AG04449 (cell line): ENCODE measurements at regions not wholly inside any gene's neighbourhood (a gene's known extent, or its start where the extent isn't known, plus 50 kb on each side); places are given as distances from the start of the nearest gene placed in this dataset.

Experiments
- CTCF ChIA-PET: fragments of 350-600 bp; formaldehyde crosslinking; extraction: SDS; loops from one replicate; lab custom pipeline; 2021; ENCODE audit warnings: antibody characterized with exemption; lab: Yijun Ruan, JAX
- POLR2A ChIA-PET: fragments of 400-600, 350-600 bp; formaldehyde crosslinking; extraction: SDS; loops from one replicate; lab custom pipeline; 2020; ENCODE audit warnings: antibody characterized with exemption, inconsistent platforms; lab: Yijun Ruan, JAX
- DNase-seq: peaks from one replicate; pipeline ENCODE4 v3.0.0-alpha.2; 2010; ENCODE audit warnings: low read depth, low spot score
- H3K4me3 ChIP-seq: 2 replicates; pipeline ENCODE4 v1.5.1; 2011; ENCODE audit warnings: low read depth, mild to moderate bottlenecking, control low read depth, low read length
- TF ChIP-seq, protein P1 (sequence below): IDR thresholded peaks from one replicate; pipeline ENCODE4 v1.5.1; 2011; ENCODE audit warnings: mild to moderate bottlenecking, moderate library complexity, low read length, control low read depth, inconsistent platforms; ENCODE audit not compliant: insufficient read depth; ENCODE audit errors: missing control alignments

DNA sequence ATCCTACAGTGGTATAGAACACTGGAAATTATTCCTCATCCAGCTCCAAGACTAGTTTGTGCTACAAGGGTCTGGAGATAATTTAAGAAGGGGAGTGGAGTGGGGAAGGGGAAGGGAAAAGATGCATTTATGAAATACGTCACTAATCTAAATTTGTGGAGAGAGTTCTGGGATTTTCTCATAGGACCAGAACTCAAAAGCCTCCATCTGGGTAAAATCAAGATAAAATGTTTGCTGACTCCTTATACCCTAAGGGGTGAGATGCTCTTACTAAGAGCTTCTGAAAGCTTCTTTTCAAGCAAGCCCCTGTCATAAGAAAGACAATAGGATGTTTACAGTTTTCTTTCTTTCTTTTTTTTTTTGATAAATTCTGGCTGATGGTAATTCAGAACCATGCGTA, 88.5 kb upstream of the RBMS1 start:
- CTCF ChIA-PET: interaction anchor here (0.7 to 2.0 kb wide), 6 partner anchors 15 to 481 kb away, joined by 3 to 7 read pairs (median 4); no protein-coding TSS in a partner anchor
- DNase-seq: no peak
- H3K4me3 ChIP-seq: no peak overlapping the region
- POLR2A ChIA-PET: no interaction called here
- TF ChIP-seq, protein P1, sequence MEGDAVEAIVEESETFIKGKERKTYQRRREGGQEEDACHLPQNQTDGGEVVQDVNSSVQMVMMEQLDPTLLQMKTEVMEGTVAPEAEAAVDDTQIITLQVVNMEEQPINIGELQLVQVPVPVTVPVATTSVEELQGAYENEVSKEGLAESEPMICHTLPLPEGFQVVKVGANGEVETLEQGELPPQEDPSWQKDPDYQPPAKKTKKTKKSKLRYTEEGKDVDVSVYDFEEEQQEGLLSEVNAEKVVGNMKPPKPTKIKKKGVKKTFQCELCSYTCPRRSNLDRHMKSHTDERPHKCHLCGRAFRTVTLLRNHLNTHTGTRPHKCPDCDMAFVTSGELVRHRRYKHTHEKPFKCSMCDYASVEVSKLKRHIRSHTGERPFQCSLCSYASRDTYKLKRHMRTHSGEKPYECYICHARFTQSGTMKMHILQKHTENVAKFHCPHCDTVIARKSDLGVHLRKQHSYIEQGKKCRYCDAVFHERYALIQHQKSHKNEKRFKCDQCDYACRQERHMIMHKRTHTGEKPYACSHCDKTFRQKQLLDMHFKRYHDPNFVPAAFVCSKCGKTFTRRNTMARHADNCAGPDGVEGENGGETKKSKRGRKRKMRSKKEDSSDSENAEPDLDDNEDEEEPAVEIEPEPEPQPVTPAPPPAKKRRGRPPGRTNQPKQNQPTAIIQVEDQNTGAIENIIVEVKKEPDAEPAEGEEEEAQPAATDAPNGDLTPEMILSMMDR: no peak

DNA sequence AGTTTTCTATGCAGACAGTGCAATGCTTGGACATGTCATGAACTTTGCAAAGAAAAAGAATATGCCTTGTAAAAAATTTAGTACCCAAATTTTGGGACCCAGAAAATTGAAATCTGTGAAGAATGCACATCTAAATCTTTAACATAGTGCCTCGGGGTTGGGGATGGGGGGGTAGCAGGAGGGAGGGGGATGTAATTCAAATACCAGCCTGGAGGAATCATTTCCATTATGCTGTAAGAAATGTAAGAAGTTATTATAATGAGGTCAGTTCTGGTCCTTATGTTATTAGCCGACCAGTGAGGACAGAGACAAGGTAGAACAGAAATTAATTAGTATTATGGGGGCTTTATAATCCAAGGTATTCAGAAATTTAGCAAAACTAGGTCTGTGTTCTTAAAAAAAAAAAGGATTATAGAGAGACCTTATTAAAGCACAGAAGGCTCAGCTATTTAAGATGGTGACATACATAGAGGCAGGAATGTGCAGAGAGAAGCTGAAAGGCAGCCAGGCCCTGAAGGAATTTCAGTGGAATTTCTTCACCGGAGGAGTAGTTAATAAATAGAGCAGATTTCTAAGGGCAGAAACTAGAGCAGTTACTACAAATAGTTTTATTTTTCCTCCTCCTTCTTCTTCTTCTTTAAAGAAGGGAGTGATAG, 89.0 kb upstream of the RBMS1 start:
- DNase-seq: peak; percentile 67
- TF ChIP-seq, protein P1: no peak
- H3K4me3 ChIP-seq: no peak overlapping the region
- ChIA-PET POLR2A (interaction anchor here (0.6 kb wide), 1 partner anchor 60 kb away, joined by 3 read pairs; no protein-coding TSS in a partner anchor), CTCF (interaction anchor here (0.7 to 2.0 kb wide), 6 partner anchors 15 to 480 kb away, joined by 3 to 7 read pairs (median 3); no protein-coding TSS in a partner anchor)

DNA sequence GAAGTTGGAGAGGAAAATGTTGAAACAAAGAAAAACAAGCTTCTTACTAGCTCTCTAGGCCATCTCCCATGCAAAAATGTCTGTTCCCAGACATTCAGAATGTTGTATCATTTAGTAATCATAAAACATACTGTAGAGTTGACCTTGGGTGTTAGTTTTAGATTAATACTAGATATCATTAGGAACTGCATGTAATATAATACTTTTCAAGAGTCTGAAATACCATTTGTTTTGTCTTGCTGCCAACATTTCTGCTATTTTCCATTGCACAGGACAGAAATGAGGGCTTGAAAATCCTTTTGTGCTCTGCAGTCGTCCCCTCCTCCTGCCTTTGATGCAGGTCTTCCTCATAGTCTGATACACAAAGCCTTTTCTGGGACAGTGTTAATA, 89.5 kb upstream of the RBMS1 start:
- CTCF ChIA-PET: interaction anchor here (0.9 to 2.0 kb wide), 4 partner anchors 29 to 387 kb away, joined by 3 to 7 read pairs (median 4); no protein-coding TSS in a partner anchor
- H3K4me3 ChIP-seq: no peak overlapping the region
- POLR2A ChIA-PET: interaction anchor here (0.6 kb wide), 1 partner anchor 60 kb away, joined by 3 read pairs; no protein-coding TSS in a partner anchor
- peak; percentile 52 for DNase-seq
- TF ChIP-seq, protein P1: no peak

- ChIA-PET POLR2A (no interaction called here), CTCF (interaction anchor here (1.3 kb wide), 1 partner anchor 386 kb away, joined by 3 read pairs; no protein-coding TSS in a partner anchor)
- TF ChIP-seq, protein P1: no peak
- DNase-seq: no peak
- H3K4me3 ChIP-seq: no peak overlapping the region
Measured at GRCh38 chr2:160583813-160584537, 90.4 kb upstream of the RBMS1 start.

GRCh38 chr2:160584972-160585494, 91.4 kb upstream of the RBMS1 start:
- H3K4me3 ChIP-seq: no peak overlapping the region
- POLR2A ChIA-PET: no interaction called here
- CTCF ChIA-PET: no interaction called here
- no peak for DNase-seq
- TF ChIP-seq, protein P1: no peak

GRCh38 chr2:160590664-160591063, 97.1 kb upstream of the RBMS1 start:
- DNase-seq: no peak
- TF ChIP-seq, protein P1: no peak
- ChIA-PET CTCF (no interaction called here), POLR2A (no interaction called here)
- H3K4me3 ChIP-seq: no peak overlapping the region
